ENCODE measurements at regions not wholly inside any gene's neighbourhood (a gene's known extent, or its start where the extent isn't known, plus 50 kb on each side); places are given as distances from the start of the nearest gene placed in this dataset.

DNA sequence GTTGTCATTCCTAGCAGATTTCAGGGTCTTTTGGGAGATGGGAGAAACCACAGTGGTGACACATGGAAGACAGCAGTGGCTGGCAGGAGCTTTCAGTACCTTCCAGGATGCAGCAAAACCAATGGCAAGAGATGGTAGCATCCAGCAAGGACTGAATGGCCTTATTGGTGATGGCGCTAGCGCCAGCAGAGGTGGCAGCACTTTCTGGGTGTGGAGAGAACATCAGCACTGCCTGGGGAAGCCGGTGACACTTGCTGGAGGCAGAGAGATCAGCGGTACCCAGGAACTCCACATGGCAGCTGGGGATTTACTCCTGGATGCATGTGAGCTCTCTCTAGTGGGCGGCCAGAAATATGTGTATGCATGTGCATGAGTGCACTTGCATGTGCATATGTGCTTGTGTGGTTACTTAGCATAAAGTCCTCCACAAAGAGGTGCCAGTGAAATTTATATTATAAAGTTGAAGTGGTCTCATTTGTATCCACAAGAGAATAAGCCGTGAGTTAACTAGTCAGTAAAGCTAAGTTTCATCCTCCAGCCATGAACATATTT lies 364.7 kb downstream of the LMX1A start:
- TF ChIP-seq NCOR1 (IDR thresholded peaks at IDR 0.05), result no peak
- no peak for TF ChIP-seq TSHZ1 (CRISPR knock-in tag; IDR thresholded peaks at IDR 0.05)
- TF ChIP-seq, protein P1, sequence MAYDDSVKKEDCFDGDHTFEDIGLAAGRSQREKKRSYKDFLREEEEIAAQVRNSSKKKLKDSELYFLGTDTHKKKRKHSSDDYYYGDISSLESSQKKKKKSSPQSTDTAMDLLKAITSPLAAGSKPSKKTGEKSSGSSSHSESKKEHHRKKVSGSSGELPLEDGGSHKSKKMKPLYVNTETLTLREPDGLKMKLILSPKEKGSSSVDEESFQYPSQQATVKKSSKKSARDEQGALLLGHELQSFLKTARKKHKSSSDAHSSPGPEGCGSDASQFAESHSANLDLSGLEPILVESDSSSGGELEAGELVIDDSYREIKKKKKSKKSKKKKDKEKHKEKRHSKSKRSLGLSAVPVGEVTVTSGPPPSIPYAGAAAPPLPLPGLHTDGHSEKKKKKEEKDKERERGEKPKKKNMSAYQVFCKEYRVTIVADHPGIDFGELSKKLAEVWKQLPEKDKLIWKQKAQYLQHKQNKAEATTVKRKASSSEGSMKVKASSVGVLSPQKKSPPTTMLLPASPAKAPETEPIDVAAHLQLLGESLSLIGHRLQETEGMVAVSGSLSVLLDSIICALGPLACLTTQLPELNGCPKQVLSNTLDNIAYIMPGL (CRISPR knock-in tag; IDR thresholded peaks at IDR 0.05), result no peak
- TF ChIP-seq TAF9B (IDR thresholded peaks at IDR 0.05; ENCODE audit: partially characterized antibody), result no peak
- no peak for TF ChIP-seq DACH1 (IDR thresholded peaks at IDR 0.05; ENCODE audit: partially characterized antibody)
- no peak for TF ChIP-seq CHD2 (IDR thresholded peaks at IDR 0.05; ENCODE audit: low read depth, low read length)
- TF ChIP-seq POLR2A (conservative IDR thresholded peaks at IDR 0.05), result no peak
- no peak for TF ChIP-seq TBL1XR1 (IDR thresholded peaks at IDR 0.05; ENCODE audit: low read length in 2 of 2)
